SK-MEL-5 (cell line): ENCODE measurements at regions not wholly inside any gene's neighbourhood (a gene's known extent, or its start where the extent isn't known, plus 50 kb on each side); places are given as distances from the start of the nearest gene placed in this dataset.
A peak's percentile ranks its signal among the peaks of the same experiment; 100 is the strongest.
"Not testable (repeated sequence)": the region's sequence is repeated elsewhere in the genome, so short reads cannot be mapped to it uniquely, and the experiment has no call there.

Source experiments
- DNase-seq: peaks from one replicate; pipeline ENCODE4 v3.0.0-alpha.2; 2016; ENCODE audit warnings: low read depth, low spot score
- in situ Hi-C: cut with HindIII; loops from 2 replicates; pipeline ENCODE4 v1.10.0; 2016; ENCODE audit warnings: low sequenced_read_pairs, high pct_unique_total_duplicates, low pct_unique_long_range_greater_than_20kb

DNA sequence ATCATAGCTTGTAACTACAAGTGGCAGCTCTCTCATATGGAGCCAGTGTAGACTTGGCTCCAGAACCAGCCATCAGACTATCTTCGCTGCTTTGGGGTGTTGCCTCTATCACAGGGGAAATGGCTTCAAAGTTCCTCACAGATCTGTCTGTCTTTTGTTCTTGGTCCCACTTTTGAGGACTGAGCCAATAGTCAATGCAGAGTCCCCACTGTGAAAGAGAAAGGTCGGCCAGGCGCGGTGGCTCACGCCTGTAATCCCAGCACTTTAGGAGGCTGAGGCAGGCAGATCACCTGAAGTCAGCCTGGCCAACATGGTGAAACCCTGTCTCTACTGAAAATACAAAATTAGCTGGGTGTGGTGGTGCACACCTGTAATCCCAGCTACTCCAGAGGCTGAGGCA is 86.9 kb upstream of the FZD7 start:
- DNase-seq, in situ Hi-C loops: not testable (repeated sequence)

DNA sequence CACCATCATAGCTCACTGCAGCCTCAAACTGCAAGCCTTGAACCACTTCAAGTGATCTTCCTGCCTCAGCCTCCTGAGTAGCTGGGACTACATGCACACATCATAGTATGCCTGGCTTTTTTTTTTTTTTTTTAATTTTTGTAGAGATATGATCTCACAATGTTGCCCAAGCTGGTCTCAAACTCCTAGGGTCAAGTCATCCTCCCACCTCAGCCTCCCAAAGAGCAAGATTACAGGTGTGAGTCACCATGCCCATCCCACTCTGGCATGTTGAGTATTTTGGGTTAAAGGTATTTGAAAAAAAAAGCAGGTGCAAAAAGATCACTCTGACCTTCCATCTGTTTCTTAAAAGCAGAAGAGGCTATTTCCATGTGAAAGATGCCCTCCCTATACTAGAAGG is 86.4 kb upstream of the FZD7 start:
- DNase-seq = no peak
- in situ Hi-C loops = no loop called here

GRCh38 chr2:201949181-201949926 is 84.3 kb upstream of the FZD7 start:
- in situ Hi-C loops = no loop called here
- DNase-seq = no peak

DNA sequence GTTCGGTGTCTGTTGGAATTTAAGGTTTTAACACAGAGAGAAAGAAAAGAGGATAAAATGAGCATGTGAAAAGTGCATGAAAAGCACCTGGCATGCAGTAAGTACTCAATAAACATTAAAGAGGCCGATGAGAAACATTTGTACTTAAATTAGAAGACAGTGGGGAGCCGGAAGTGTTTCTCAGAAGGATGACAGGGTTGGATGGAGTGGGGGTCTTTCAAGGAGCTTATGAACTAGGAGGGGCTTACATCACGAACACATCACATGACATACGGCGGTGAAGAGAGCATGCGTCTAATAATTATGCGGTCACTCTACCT is 83.8 kb upstream of the FZD7 start:
- no peak for DNase-seq
- in situ Hi-C loops = no loop called here

DNA sequence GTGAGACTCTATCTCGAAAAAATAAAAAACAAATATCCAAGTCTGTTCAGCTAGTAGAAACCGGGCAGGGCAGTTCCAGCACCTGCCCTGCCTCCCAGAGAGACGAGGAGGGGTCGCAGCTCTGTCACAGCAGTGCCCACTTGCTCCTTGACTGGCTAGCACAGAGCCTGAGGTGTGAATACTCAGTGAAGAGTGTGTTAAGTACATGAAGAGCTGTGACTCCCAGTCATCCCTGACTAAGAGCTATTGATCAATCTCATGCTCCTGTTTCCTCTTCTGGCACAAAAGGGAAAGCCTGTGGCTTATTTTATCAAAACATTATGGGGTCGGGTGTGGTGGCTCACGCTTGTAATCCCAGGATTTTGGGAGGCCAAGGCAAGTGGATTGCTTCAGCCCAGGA is 83.0 kb upstream of the FZD7 start:
- in situ Hi-C loops = no loop called here
- no peak for DNase-seq

- in situ Hi-C loops = no loop called here
- DNase-seq = no peak
Measured at GRCh38 chr2:201952187-201952586, 81.5 kb upstream of the FZD7 start.

DNA sequence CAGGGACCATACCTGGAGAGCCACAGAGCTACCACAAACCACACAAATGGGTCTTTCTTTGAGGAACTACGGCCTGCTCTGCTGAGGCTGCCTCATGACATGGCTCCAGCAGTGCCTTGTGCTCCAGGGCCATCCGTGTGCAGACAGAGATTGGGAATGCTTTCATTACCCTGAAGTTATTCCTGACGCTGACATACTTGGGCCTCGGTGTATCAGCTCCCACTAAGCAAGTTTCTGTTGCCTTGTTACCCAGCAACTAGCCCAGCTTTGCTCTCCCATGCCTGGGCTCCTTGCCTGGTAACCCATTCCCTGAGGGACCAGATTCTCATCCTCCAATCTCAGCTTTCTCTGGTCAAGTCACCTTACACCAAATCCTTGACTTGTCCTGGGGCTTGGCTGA is 80.3 kb upstream of the FZD7 start:
- peak; percentile 23 for DNase-seq
- in situ Hi-C loops = no loop called here

GRCh38 chr2:201953880-201954279 is 79.8 kb upstream of the FZD7 start:
- no peak for DNase-seq
- in situ Hi-C loops = no loop called here

- in situ Hi-C loops = no loop called here
- DNase-seq = no peak
Measured at GRCh38 chr2:201955231-201955630, 78.4 kb upstream of the FZD7 start.

- in situ Hi-C loops = no loop called here
- no peak for DNase-seq
Measured at GRCh38 chr2:201955702-201956141, 77.9 kb upstream of the FZD7 start.

DNA sequence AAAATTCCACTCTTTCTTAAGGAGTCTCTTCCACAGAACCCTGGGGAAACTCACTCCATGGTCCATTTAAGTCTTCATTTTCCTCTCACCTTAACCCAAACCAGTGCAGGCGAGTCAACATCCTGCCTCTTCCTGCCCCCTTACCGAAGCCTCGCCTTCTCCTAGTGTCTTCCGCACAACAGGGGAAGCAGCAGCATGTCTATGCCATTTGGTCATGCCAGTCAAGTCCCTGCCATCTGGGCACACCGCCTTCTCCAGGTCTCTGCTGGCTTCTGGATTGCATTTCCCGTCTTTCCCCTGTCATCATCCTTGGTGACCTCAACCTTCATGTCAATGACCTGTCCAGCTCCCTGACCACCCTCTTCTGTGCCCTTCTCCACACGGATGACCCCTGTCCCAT is 77.3 kb upstream of the FZD7 start:
- no peak for DNase-seq
- in situ Hi-C loops = no loop called here

- no peak for DNase-seq
- in situ Hi-C loops = no loop called here
Measured at GRCh38 chr2:201957091-201957490, 76.6 kb upstream of the FZD7 start.

- no peak for DNase-seq
- in situ Hi-C loops = no loop called here
Measured at GRCh38 chr2:201959198-201959597, 74.5 kb upstream of the FZD7 start.

DNA sequence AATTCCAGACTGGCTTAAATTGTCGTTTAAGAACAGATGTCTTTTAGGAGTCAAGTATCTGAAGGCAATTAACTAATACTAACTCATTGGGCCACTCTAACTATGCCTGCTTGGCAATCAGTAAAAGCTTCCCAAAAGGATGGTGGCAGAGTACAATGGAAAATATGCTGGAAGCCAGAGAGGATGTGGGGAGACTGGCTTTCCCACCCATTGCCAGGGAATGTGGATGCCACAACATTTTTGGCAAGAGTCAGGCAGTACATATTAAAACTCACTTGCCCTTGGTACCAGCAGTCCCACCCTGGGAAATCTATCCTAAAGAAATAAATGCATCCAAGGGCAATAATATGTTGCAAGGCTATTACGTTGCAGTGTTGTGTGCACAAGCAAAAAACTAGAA is 74.0 kb upstream of the FZD7 start:
- in situ Hi-C loops = no loop called here
- no peak for DNase-seq

DNA sequence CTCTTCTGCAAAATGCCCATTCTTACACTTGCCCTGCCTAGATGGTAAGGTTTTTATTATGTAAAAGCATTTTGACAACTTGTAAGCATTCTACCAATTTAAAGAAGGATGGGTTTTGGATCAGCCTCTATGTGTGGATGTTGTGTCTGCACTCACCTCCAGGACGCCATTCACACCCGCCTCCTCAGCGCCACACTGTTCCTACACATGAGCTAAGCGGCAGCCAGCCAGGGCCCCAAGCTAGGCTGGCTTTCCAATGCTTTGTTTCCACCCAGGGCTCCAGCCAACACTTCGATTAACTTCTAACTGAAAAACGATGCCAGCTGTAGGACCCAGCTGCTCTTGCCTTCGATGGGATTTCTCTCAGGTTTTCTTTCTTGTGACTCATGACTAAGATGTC is 73.3 kb upstream of the FZD7 start:
- in situ Hi-C loops = no loop called here
- no peak for DNase-seq

DNA sequence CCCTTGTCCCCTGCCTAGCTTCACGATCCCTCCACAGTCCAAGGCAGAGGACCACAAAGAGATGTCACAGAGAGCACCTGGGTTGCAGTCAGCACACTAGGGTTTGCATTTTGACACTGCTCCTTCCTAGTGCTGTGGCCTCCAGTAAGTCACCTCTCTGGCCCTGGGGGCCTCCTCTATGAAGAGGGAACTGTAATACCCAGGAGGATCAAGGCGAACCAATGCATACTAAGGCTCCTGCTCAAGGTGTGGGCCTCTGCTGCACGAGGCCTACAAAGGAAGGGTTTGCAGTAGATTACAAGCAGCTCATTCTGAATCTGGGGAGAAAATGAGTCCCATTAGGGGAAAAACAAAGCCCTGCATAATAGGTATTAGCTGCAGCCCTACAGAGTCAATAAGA is 72.3 kb upstream of the FZD7 start:
- DNase-seq = no peak
- in situ Hi-C loops = no loop called here

- DNase-seq = no peak
- in situ Hi-C loops = no loop called here
Measured at GRCh38 chr2:201962774-201963562, 70.7 kb upstream of the FZD7 start.

GRCh38 chr2:201964011-201964410 is 69.6 kb upstream of the FZD7 start:
- DNase-seq = no peak
- in situ Hi-C loops = no loop called here

DNA sequence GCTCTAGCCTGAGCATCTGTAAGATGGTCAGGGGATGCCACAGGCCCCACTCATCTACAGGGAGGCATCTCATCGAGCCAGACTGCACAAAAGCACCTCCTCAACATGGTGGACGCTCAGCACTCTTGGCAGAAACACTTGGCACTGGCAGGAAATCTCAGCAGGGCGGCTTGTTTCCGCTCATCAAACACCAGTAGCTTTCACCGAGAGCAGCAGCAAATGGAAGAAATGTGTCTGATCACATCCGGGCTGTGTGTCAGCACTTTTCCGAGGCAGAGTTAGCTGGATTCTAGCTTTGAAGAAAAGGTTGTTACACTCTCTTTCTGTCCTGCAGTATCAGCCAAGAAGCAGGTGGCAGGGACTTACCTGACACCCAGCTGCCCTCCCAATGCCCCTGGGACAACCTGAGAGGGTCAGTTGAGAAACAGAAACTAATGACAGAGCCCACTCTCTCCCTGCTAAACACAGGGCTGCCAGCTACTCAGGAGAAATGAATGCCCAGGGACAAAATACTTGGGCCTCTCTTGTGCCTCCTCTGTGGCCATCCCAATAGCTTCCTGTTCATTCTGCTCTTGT is 68.9 kb upstream of the FZD7 start:
- in situ Hi-C loops = no loop called here

More for the DNA sequence above, 68.9 kb upstream of the FZD7 start:
- DNase-seq = no peak
